Fibroblast of the conjunctiva (primary cell): ENCODE measurements at regions not wholly inside any gene's neighbourhood (a gene's known extent, or its start where the extent isn't known, plus 50 kb on each side); places are given as distances from the start of the nearest gene placed in this dataset.

Experiments
- DNase-seq: peaks from one replicate; pipeline ENCODE4 v3.0.0-alpha.2; 2010; ENCODE audit warnings: low read depth

DNA sequence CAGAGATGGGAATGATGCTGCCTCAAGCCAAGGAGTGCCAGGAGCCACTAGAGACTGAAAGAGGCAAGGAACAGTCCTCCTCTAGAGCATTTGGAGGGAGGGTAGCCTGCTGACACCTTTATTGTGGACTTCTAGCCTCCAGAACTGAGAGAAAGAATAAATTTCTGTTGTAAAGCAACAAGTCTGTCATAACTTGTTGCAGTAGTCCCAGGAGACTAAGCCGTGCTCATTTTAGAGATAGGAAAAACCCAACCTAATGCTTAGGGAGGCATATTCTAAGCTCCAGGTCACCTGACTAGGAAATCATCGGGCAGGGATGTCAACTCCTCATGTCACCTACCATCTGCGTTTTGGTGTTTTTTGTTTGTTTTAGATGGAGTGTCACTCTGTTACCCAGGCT lies 345.4 kb upstream of the EEF2KMT start:
- no peak for DNase-seq

DNA sequence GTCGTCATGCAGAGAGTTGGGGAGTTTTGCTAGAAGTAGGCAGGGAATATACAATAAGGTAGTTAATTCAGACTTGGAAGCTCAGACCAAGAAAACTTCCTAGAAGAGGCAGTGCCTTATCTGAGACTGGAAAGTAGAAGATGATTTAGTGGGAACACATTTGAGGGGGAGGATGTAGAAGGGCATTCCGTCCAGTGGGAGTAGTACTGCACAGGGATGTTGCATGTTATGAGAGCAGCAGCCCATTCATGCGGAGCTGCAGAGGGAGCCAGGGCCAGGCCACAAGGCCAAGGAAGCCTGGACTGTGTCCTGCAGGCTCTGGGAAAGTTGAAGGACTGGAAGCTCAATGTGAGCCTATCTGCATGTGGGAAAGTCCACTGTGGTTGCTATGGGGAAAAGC lies 344.5 kb upstream of the EEF2KMT start:
- DNase-seq = no peak

DNA sequence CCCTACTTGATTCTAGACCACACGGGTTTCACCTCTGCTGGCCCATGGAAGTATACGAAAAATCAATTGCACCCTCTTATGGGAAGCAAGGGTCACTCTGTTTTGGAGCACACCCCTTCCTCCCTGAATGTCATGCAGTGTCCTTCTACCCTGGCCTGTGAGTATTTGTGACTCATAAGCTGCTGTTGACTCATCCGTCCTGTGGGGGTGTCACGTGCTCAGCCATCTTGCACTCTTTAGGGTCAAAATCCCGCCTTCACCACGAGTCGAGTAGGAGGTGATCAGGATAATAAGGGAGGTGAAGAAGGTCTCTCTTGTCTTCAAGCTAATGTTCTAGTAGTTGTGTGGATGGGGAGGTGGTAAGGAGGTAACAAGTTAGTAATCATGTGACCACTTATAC lies 341.0 kb upstream of the EEF2KMT start:
- no peak for DNase-seq

DNA sequence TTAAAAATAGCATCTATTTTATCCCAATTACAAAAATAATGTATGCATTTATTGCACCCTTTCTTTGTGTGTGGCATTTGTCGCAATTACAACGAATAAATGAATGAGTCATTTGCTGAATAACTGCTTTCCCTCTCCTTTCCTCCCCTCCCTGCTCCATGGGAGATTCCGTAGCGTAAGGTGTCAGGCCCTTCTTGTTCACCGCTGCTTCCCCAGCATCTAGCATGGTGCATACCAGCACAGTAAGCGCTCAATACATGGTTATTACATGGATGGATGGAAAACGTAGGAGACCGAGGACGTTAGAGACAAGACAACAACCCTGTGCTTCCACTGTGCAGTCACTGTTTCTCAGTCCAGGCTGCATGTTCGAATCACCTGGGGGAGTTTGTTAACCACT lies 336.0 kb upstream of the EEF2KMT start:
- DNase-seq = no peak

DNA sequence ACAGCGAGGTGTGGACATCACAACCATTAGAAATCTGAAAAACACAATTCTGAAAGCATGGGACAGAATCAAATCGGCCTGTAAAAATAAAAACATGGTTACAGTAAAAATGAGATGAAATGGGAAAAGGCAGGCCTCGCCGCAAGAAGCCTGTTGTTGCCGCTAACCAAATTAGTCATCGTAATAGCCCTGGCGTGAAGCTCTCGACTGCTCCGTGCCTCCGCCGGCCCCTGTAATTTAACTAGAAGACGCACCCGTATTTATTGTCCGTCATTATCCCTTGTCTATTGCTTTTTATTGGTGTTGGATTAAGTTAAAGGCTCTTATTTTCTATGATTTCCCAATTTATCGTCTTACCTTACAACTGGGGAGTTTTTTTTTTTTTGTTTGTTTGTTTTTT lies 334.6 kb upstream of the EEF2KMT start:
- DNase-seq = no peak

DNA sequence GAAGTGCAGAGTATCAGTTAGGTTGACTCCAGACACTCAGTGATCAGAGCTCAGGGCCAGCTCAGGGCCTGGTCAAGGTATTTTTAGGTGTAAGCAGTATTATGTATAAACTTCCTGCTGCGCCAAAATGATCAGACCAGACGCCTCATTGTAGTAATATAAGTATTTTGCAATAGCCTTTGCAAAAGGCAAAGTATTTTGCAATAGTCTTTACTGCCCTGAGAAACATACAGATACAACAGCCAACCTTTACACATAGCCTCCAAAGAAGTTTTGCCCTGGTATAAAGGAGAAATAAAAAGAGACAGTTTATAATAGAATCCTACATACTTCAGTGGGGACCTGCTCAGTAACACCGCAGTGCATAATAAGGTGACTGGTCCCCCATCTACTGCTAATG lies 333.0 kb upstream of the EEF2KMT start:
- no peak for DNase-seq

DNA sequence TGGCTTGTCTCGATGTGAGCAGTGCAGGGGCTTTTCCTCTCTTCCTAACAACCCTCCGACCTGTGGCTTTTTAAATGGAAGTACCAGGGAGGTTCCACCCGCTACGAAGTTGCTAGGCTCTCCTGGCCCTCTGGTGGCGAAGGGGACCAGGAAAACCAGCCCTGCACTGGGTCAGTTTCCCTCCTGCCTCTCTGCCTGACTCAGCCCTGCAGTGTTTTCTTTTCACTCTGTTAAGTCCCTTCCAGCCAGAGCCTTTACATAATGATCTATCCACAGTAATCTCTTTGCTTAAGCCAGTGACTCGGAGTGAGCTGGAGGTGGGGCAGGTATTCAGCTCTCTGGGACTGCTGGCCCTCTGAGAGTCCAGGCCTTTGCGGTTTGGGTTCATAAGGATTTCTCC lies 331.3 kb upstream of the EEF2KMT start:
- DNase-seq = no peak

DNA sequence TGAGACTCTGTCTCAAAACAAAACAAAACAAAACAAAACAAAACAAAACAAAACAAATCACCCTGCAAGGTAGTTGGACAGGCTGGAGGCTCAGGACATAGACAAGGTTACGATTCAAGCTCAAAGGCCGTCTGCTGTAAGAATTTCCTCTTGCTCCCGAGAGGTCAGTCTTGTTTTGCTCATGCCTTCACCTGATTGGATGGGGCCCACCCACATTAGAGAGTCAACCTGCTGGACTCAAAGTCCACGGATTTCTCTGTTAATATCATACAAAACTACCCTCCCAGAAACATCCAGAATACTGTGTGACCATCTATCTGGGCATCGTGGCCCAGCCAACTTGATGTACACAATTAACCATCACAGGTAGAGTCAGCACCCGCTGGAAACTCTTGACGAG lies 330.0 kb upstream of the EEF2KMT start:
- DNase-seq = no peak

DNA sequence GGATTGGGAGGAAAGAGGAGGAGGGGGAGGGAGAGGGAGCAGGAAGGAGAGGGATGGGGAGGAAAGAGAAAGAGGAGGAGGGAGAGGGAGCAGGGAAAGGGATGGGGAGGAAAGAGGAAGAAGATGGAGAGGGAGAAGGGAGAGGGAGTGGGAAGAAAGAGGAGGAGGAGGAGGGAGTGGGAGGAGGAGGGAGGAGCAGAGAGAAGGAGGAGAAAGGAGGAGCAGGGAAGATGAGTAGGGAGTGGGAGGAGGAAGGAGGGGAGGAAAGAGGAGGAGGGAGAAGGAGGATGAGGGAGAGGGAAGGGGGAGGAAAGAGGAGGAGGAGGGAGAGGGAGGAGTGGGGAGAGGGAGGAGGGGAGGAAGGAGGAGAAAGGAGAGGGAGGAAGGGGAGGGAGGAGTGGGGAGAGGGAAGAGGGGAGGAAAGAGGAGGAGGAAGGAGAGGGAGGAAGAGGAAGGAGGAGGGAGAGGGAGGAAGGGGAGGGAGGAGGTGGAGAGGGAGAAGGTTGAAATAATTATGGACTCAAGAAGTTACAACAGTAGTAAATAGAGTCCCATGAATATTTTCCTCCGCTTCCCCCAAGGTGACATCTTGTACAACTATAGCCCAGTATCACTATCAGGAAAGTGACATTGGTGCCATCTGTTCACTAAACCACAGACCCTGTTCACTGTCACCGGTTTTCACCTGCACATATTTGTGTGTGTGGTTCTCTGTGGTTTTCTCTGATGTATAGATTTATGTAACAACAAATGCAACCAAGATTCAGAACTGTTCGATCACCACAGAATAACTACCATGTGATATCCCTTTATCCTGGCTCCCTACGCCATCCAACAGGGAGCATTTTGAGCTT lies 325.3 kb upstream of the EEF2KMT start:
- no peak for DNase-seq

DNA sequence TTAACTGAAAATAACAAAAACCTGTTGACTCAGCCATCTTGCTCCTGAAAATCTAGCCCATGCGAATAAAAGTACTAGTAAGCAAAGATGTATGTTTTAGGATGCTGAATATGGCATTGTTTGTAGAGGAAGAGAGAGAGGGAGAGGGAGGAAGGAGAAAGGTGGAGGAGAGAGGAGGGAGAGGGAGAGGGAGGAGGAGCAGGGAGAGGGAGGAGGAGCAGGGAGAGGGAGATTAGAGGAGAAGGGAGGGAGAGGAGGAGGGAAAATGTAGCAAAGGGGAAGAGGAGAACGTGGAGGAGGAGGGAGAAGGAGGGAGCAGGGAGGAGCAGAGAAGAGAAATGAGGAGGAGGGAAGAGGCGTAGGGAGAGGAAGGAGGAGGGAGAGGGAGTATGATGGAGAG lies 324.5 kb upstream of the EEF2KMT start:
- no peak for DNase-seq

DNA sequence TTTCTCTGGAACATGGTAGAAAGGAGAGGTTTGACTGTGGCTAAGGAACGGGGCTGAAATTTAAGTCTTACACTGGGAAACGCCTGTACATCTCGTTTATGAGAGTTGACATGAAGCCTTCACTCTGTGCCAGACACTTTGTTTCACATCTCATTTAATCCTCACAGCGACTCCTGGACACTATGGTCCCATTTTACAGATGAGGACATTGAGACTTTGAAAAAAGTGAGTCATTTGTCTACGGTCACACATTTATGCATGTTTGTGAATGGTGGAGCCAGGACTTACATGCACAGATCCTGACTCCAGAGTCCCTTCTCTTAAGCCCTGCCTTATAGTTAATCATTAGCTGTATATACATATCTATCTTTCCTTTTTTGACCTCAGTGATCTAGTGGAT lies 318.4 kb upstream of the EEF2KMT start:
- no peak for DNase-seq

DNA sequence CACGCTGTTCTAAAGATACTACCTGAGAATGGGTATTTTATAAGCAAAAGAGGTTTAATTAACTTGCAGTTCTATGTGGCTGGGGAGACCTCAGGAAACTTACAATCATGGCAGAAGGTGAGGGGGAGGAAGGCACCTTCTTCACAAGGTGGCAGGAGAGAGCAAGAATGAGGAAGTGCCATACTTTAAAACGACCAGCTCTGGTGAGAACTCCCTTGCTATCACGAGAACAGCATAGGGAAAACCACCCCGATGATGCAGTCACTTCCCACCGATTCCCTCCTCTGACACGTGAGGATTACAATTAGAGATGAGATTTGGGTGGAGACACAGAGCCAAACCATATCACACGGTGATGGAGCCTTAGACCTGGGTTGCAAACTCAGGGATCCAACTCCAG lies 317.5 kb upstream of the EEF2KMT start:
- DNase-seq = no peak

DNA sequence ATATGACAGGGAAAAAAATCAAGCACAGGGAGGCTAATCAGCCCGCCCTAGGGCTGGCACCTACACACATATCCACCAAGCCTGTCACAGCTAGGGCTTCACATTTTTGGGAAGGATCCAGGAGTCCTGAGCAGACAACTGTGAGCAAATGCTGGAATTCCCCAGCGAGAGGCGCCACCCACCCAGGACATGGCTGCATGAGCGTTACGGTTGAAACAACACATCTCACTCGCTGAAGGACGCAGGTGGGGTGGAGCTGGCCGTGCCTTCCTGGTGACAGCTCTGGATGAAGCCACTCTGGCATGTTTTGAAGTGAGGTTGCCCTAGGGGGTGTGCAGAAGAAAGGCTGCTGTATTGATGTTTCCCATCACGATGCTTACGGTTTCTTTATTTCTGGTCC lies 315.1 kb upstream of the EEF2KMT start:
- DNase-seq = no peak

DNA sequence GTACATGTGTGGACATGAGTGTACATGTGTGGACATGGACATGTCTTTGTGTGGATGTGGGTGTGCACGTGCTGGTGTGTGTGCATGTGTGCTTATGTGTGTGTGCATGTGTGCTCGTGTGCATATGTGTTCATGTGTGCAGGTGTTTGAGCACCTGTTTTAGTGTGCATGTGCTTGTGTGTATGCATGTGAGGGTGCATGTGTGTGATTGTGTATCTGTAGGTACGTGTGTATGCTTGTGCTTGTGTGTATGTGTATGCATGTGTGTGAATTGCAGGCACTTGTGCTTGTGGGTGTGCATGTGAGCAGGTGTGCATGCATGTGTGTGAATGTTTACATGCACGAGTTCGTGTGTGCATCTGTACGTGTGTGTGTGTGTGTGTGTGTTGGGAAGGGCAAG lies 300.6 kb upstream of the EEF2KMT start:
- DNase-seq = no peak

DNA sequence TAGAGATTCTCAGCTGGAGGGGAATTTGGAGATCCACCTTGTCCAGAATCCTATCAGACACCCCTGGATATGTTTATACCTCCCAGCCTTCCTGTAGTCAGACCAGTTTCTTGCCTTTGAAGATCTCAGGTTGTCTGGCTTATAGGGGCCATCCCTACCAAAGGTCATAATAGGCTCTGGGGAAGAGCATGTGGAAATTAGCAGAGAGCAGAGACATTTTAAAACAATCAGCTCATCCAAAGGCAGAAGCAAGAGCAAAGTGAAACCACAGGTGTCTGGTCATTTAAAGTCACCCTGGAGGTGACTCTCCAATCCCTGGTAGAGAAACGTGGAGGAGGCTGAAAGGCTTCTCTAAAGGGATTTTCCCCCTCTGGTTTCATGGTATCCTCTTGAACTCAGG lies 299.3 kb upstream of the EEF2KMT start:
- DNase-seq = no peak

DNA sequence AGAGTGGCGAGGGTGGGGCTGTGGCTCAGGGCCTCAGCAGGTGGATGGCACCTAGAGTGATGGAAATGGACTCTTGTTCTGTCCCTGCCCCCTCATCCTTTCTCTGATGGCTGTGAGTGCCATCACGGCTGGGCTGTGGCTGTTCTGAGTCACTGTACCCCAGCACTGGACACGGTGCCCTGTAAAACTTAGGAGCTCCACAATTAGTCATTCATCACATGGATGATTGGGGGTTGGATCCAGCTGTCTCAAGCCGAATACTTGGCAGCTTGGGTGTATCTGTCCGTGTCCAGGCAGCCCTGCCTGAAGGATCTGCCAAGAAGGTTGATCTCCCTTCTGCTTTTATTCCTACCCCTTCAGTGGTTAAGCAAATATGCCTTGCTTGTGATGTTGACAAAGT lies 295.5 kb upstream of the EEF2KMT start:
- DNase-seq = no peak

DNA sequence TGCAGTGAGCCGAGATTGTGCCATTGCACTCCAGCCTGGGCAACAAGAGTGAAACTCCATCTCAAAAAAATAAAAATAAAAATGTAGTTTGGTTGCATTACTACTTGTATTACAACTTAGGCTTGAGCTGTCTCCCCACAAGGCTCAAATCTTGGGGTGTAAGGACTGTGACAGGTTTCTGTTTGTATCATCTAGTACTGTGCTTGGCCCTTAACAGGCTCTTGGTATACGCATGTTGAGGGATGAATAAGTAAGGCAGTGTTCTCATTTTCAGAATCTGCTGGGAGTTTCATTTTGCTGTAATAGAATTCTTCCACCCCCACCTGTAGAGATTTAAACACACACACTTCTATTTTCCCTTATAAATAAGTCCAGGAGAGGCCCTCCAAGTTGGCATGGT lies 289.4 kb upstream of the EEF2KMT start:
- DNase-seq = no peak

DNA sequence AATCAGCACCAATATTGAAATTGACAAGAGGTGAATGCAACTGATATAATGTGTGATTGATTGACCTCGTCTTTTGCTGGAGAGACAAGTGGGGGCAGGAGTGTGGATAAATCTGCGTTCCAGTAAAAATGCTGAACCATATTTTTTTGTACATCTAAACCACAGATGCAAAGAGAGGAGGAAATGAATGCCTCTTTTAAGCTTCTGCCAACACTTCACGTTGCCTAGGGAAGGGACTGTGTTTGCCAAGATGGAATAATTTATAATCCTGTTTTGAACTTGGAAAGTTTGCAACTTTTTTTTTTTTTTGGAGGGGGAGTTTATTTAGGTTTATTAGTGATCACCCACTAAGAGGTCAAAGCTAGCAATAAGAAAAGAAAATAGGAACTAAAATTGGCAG lies 288.2 kb upstream of the EEF2KMT start:
- DNase-seq = no peak

DNA sequence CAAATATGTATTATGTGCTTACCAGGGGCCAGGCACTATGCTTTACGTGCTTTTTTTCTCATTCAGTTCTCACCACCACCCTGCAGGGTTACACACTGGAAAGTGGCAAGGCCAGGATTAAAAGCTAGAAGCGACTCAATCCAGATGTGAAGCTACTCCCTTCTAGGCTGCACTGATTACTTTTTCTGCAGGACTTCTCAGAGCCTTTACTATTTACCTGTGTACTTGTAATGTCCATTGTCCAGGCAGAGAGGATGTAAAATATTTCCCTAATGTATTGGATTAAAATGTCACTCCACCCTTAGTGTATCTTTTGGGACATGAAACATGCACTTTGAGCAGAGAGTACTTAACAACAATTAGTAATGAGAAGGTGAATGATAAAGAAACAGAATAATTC lies 287.5 kb upstream of the EEF2KMT start:
- DNase-seq = no peak

DNA sequence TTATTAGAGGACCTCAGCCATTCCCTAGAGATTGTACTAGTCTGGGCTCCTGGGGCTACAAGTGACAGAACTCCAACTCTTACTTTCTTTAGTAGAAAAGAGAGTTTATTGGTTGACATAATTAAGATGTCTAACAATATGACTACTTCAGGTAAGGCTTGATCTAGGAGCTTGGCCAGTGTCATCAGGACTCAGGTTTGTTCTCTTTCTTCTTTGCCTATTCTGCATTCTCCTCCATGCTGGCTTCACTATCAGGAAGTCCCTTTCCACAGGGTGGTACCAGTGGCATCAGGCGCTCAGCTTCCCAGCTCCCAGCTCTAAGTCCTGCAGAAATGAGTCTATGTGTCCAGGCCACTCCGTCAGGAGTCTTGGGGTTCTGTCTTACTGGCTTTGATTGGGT lies 286.1 kb upstream of the EEF2KMT start:
- no peak for DNase-seq

DNA sequence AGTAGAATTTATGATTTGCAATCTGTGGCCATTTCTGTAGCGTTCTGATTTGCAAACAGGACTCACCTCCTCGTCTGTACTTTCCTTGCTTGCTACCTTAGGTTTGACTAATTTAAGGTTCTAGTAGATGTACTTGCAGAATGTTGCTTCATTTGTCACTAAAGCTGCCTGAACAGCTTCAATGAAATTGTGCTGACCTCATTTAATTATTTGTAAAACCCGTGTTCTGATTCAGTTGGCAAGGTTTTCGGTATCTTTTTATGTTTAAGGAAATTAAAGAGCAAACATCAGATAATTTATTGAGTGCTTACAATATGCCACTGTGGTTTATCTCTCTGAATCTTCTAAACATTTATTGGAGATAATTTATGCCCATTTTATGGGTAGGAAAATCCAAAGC lies 284.9 kb upstream of the EEF2KMT start:
- no peak for DNase-seq

DNA sequence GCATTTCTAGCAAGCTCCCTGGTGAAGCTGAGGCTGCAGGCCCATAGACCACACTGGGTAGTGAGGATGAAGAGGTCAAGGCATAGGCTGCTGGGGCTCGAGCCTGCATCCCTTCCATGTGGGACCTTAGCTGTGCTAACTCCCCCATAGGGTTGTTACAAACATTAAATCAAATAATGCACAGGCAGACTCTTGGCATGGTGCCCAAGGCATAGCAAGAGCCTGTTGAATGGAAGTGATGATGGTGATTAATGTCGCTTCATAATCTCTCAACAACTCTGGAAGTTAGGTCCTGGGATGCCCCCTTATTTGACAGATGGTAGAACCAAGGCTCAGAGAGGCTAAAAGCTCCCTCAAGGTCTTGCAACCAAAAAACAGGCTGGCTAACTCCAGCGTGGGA lies 283.9 kb upstream of the EEF2KMT start:
- no peak for DNase-seq

DNA sequence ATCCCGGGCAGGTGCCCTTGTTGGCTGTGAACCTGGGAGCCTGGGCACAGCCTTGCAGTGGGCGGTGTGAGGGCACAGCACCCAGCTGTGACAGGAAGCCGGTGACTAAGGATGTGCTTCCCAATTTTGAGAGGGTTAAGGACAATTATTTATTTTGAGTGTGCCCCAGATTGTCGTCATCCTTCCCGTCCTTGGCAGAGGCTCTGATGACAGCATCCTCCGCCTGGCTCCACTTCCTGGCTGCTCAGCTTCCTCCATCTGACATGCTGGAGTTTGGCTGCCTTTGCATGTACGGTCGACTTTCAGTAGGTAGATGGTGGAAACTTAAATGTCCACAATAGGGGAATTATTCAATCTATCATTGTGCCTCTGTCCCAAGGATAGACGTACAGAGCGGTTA lies 282.4 kb upstream of the EEF2KMT start:
- no peak for DNase-seq

DNA sequence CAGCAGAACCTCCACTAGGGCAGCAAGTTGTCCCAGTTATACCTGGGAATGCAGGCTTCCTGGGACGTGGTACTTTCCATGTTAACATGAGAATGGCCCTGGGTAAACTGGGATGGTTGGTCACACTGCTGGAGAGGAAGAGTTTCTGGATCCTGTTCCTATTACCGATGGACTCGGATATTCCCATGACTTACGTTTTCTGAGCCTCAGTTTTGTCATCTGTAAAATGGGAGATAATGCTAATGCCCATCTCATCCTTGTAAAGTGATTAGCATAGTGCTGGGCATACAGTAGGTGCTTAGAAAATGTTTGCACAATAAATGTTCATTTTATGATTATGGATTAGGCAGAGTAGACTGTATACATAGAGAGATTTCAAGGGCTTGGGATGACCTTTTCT lies 280.9 kb upstream of the EEF2KMT start:
- no peak for DNase-seq
